GM12878 (cell line): ENCODE measurements at regions not wholly inside any gene's neighbourhood (a gene's known extent, or its start where the extent isn't known, plus 50 kb on each side); places are given as distances from the start of the nearest gene placed in this dataset.

Experiments
- ATAC-seq: fragments of 200-7000 bp; cut with Tn5 transposase; 3 replicates; pipeline ENCODE4 v1.9.1; 2020; ENCODE audit warnings: mild to moderate bottlenecking, moderate library complexity
- BruUV-seq: library from RNA; stranded (reverse); fragments of 400-500 nt; replicated peaks from 2 replicates; lab custom pipeline; 2021; lab: Mats Ljungman, UMichigan
- CTCF ChIA-PET: fragments of 300-600 bp; sonication (Branson Sonifier 250); formaldehyde crosslinking; extraction: SDS; loops from one replicate; lab custom pipeline; 2021; ENCODE audit warnings: inconsistent platforms; lab: Yijun Ruan, JAX
- POLR2A ChIA-PET: fragments of 350-600 bp; formaldehyde crosslinking; extraction: SDS; loops from one replicate; lab custom pipeline; 2021; ENCODE audit warnings: inconsistent platforms; lab: Charles Lee
- RAD21 ChIA-PET: fragments of 300-600 bp; sonication (Branson Sonifier 250); formaldehyde crosslinking; loops from one replicate; lab custom pipeline; 2023; ENCODE audit warnings: antibody characterized with exemption; ENCODE audit not compliant: unreplicated experiment; lab: Charles Lee
- SMC1A ChIA-PET: fragments of 300-600 bp; sonication (Branson Sonifier 250); formaldehyde crosslinking; loops from one replicate; lab custom pipeline; 2023; ENCODE audit not compliant: unreplicated experiment, uncharacterized antibody; lab: Charles Lee
- DNase-seq: peaks from one replicate; pipeline ENCODE4 v3.0.0-alpha.2; 2011; ENCODE audit warnings: low read depth, low spot score
- FAIRE-seq: peaks from 3 replicates; lab custom pipeline; 2011; peaks lifted over from hg19 to GRCh38; lab: Jason Lieb, UNC
- H2AFZ ChIP-seq: 2 replicates; pipeline ENCODE4 v1.6.0; 2011; ENCODE audit warnings: low read depth, low read length, control low read depth; ENCODE audit not compliant: control insufficient read depth
- H3K27ac ChIP-seq: 2 replicates; pipeline ENCODE4 v1.5.1; 2011; ENCODE audit warnings: control low read depth; ENCODE audit not compliant: control insufficient read depth, insufficient read depth
- H3K27me3 ChIP-seq, 2 experiments: replicated peaks in 1 of 2; 2 replicates each; pipeline versions ENCODE4 v1.6.0 to v1.6.1; 2011; ENCODE audit warnings: low read length in 1 of 2; ENCODE audit not compliant: control insufficient read depth in 2 of 2, insufficient read depth in 2 of 2
- H3K36me3 ChIP-seq, 2 experiments: 2 replicates each; pipeline ENCODE4 v1.5.1; 2011; ENCODE audit warnings: low read length in 1 of 2; ENCODE audit not compliant: control insufficient read depth in 2 of 2, insufficient read depth in 2 of 2
- H3K4me1 ChIP-seq: 2 replicates; pipeline ENCODE4 v1.6.1; 2011; ENCODE audit warnings: mild to moderate bottlenecking, low read length, moderate library complexity, mixed read lengths; ENCODE audit not compliant: control insufficient read depth, insufficient read depth
- H3K4me2 ChIP-seq: 2 replicates; pipeline ENCODE4 v1.6.0; 2011; ENCODE audit warnings: control low read depth; ENCODE audit not compliant: control insufficient read depth, insufficient read depth
- H3K4me3 ChIP-seq: fragments of 200-600 bp; sonication (generic); 2 replicates; pipeline ENCODE4 v1.5.1; 2016
- H3K79me2 ChIP-seq: 2 replicates; pipeline ENCODE4 v1.6.0; 2011; ENCODE audit warnings: low read length; ENCODE audit not compliant: control insufficient read depth, insufficient read depth
- H3K9ac ChIP-seq: 2 replicates; pipeline ENCODE4 v1.8.0; 2011; ENCODE audit warnings: low read length, control low read depth, mixed read lengths; ENCODE audit not compliant: control insufficient read depth, insufficient read depth
- H3K9me3 ChIP-seq: replicated peaks from 3 replicates; pipeline ENCODE4 v1.5.1; 2011; ENCODE audit warnings: mild to moderate bottlenecking, low read length; ENCODE audit not compliant: control insufficient read depth, insufficient read depth
- H4K20me1 ChIP-seq: 2 replicates; pipeline ENCODE4 v1.6.0; 2011; ENCODE audit not compliant: control insufficient read depth, insufficient read depth
- IKZF1 ChIP-seq: fragments of 450-650 bp; conservative IDR thresholded peaks from 2 replicates; pipeline ENCODE4 v1.6.1; 2017; ENCODE audit warnings: antibody characterized with exemption, mild to moderate bottlenecking
- IRF4 ChIP-seq: IDR thresholded peaks from 2 replicates; pipeline ENCODE4 v1.6.1; 2011; ENCODE audit warnings: low read depth, low read length
- JUNB ChIP-seq: IDR thresholded peaks from 2 replicates; pipeline ENCODE4 v1.6.1; 2016; ENCODE audit warnings: antibody characterized with exemption, mild to moderate bottlenecking
- MTA2 ChIP-seq: fragments of 450-650 bp; IDR thresholded peaks from 2 replicates; pipeline ENCODE4 v1.6.1; 2016; ENCODE audit warnings: low read depth, mild to moderate bottlenecking, moderate library complexity
- NKRF ChIP-seq: fragments of 450-650 bp; conservative IDR thresholded peaks from 2 replicates; pipeline ENCODE4 v1.6.1; 2017; ENCODE audit warnings: mild to moderate bottlenecking, moderate library complexity
- RELA ChIP-seq: fragments of 450-650 bp; IDR thresholded peaks from 2 replicates; pipeline ENCODE4 v1.8.0; 2014; ENCODE audit warnings: borderline replicate concordance; ENCODE audit not compliant: partially characterized antibody
- TARDBP ChIP-seq: IDR thresholded peaks from 2 replicates; pipeline ENCODE4 v1.6.1; 2016; ENCODE audit warnings: borderline replicate concordance
- YBX1 ChIP-seq: fragments of 450-650 bp; IDR thresholded peaks from 2 replicates; pipeline ENCODE4 v1.6.1; 2016; ENCODE audit warnings: antibody characterized with exemption
- ZNF217 ChIP-seq: fragments of 450-650 bp; IDR thresholded peaks from 2 replicates; pipeline ENCODE4 v1.6.1; 2017; ENCODE audit warnings: antibody characterized with exemption, mild to moderate bottlenecking
- ZNF24 ChIP-seq: fragments of 450-650 bp; IDR thresholded peaks from 2 replicates; pipeline ENCODE4 v1.6.1; 2017; ENCODE audit warnings: antibody characterized with exemption, mild to moderate bottlenecking
- ZNF274 ChIP-seq: IDR thresholded peaks from one replicate; pipeline ENCODE4 v1.8.0; 2011; ENCODE audit not compliant: insufficient read length, insufficient read depth
- ZNF622 ChIP-seq: fragments of 450-650 bp; IDR thresholded peaks from 2 replicates; pipeline ENCODE4 v1.6.1; 2017; ENCODE audit warnings: mild to moderate bottlenecking, inconsistent platforms
- WGBS: methylation state at CpG from one replicate; pipeline ENCODE4 v1.1.6; 2016; ENCODE audit warnings: low lambda C conversion rate; ENCODE audit not compliant: insufficient replicate concordance, insufficient coverage; ENCODE audit errors: missing lambda C conversion rate; 5-methylcytosine and 5-hydroxymethylcytosine counted together
- in situ Hi-C: fragments of 300-500 bp; cut with MboI; formaldehyde crosslinking; loops from 9 replicates; pipeline ENCODE4 v1.14.3; 2018; ENCODE audit warnings: mixed read lengths
- intact Hi-C: fragments of 100-400 bp; cut with micrococcal nuclease; formaldehyde crosslinking; loops from one replicate; pipeline ENCODE4 v1.14.2; 2022; ENCODE audit not compliant: unreplicated experiment

GRCh38 chr10:61091531-61091930 lies 147.5 kb upstream of the RHOBTB1 start:
- Histone ChIP-seq H3K4me3 (no peak overlapping the region), H3K27me3 (no peaks in the 10 kb centered on the region), H3K4me1 (no peaks in the 10 kb centered on the region), H3K9me3 (no peaks in the 10 kb centered on the region; the same call in 2 of the 3 replicates), H2AFZ (no peak overlapping the region), H3K27ac (no peak overlapping the region), H3K36me3 (no peaks in the 10 kb centered on the region), H3K4me2 (no peak overlapping the region), H3K79me2 (no peaks in the 10 kb centered on the region), H4K20me1 (no peaks in the 10 kb centered on the region), H3K9ac (no peak overlapping the region)
- intact Hi-C loops, result no loop called here
- ChIA-PET CTCF (no interaction called here), RAD21 (no interaction called here), POLR2A (no interaction called here), SMC1A (interaction anchor here (0.6 to 0.9 kb wide), 2 partner anchors 31 to 488 kb away, joined by 3 read pairs; no protein-coding TSS in a partner anchor)
- in situ Hi-C loops, result no loop called here
- no peak for DNase-seq
- no TSS peak for BruUV-seq
- WGBS, result 19% methylated on average over 1 of the region's 1 CpG
- ATAC-seq, result no peak
- no peak for TF ChIP-seq TARDBP
- no peak for TF ChIP-seq ZNF622
- TF ChIP-seq JUNB, result no peak
- TF ChIP-seq ZNF274, result no peak
- TF ChIP-seq IKZF1, result no peak
- TF ChIP-seq ZNF24, result no peak
- no peak for FAIRE-seq

- H4K20me1 ChIP-seq, result no peaks in the 10 kb centered on the region
- in situ Hi-C loops, result no loop called here
- H2AFZ ChIP-seq, result no peak overlapping the region
- ChIA-PET RAD21 (no interaction called here), POLR2A (no interaction called here), SMC1A (no interaction called here)
- DNase-seq, result no peak
- H3K27ac ChIP-seq, result no peak overlapping the region
- no peaks in the 10 kb centered on the region for H3K9me3 ChIP-seq
- H3K27me3 ChIP-seq, result no peaks in the 10 kb centered on the region
- ATAC-seq, result no peak
- no peaks in the 10 kb centered on the region for H3K4me1 ChIP-seq
- no peaks in the 10 kb centered on the region for H3K79me2 ChIP-seq
- H3K4me3 ChIP-seq, result no peak overlapping the region
- no TSS peak for BruUV-seq
- intact Hi-C loops, result no loop called here
- 0% methylated on average over 1 of the region's 1 CpG for WGBS
- no peak overlapping the region for H3K9ac ChIP-seq
- no peak overlapping the region for H3K4me2 ChIP-seq
- H3K36me3 ChIP-seq, result no peaks in the 10 kb centered on the region
- TF ChIP-seq ZNF217 (no peak), NKRF (no peak), YBX1 (no peak), RELA (no peak), IRF4 (no peak), MTA2 (no peak)
- TF ChIP-seq, all 136 proteins: peak for 0
- CTCF ChIA-PET, result no interaction called here
- FAIRE-seq, result no peak
Observed at GRCh38 chr10:61089251-61089650, 145.3 kb upstream of the RHOBTB1 start.
